NB4 (cell line): ENCODE measurements at regions not wholly inside any gene's neighbourhood (a gene's known extent, or its start where the extent isn't known, plus 50 kb on each side); places are given as distances from the start of the nearest gene placed in this dataset.

Source experiments
- CTCF ChIP-seq: IDR thresholded peaks from one replicate; pipeline ENCODE4 v1.5.1; 2012; ENCODE audit warnings: low read depth, low read length
- MAX ChIP-seq: IDR thresholded peaks from 2 replicates; pipeline ENCODE4 v1.6.1; 2011; ENCODE audit warnings: low read depth, low read length
- POLR2A ChIP-seq: IDR thresholded peaks from 2 replicates; pipeline ENCODE4 v1.6.1; 2011; ENCODE audit warnings: mild to moderate bottlenecking; ENCODE audit not compliant: insufficient read length; ENCODE audit errors: extremely low read depth

GRCh38 chr20:57108742-57109570, 157.5 kb downstream of the BMP7 start:
- no peak for TF ChIP-seq MAX
- no peak for TF ChIP-seq CTCF
- no peak for TF ChIP-seq POLR2A
